Activated CD4-positive, alpha-beta T cell treated with anti-CD3 and anti-CD28 coated beads, Interleukin-2, amount 50 U/mL, for 4 hours (primary cell): ENCODE measurements at regions not wholly inside any gene's neighbourhood (a gene's known extent, or its start where the extent isn't known, plus 50 kb on each side); places are given as distances from the start of the nearest gene placed in this dataset.
"Not testable (repeated sequence)": the region's sequence is repeated elsewhere in the genome, so short reads cannot be mapped to it uniquely, and the experiment has no call there.

ENCODE experiments used
- DNase-seq, 2 experiments: peaks; one replicate each; pipeline ENCODE4 v3.0.0-alpha.2; 2020

- DNase-seq, result no peak
Measured at GRCh38 chr3:153762411-153763235, 358.6 kb upstream of the ARHGEF26 start.

- DNase-seq, result no peak
Measured at GRCh38 chr3:153767601-153768560, 353.3 kb upstream of the ARHGEF26 start.

- peak; percentile 27 to 36 for DNase-seq
Measured at GRCh38 chr3:153768561-153769469, 352.4 kb upstream of the ARHGEF26 start.

GRCh38 chr3:153783106-153783505 lies 338.1 kb upstream of the ARHGEF26 start:
- no peak for DNase-seq

- DNase-seq, result no peak
Measured at GRCh38 chr3:153783741-153784480, 337.3 kb upstream of the ARHGEF26 start.

- DNase-seq, result no peak
Measured at GRCh38 chr3:153785901-153786300, 335.3 kb upstream of the ARHGEF26 start.

GRCh38 chr3:153789380-153789779 lies 331.8 kb upstream of the ARHGEF26 start:
- DNase-seq, result no peak

GRCh38 chr3:153797056-153797455 lies 324.1 kb upstream of the ARHGEF26 start:
- not testable (repeated sequence) for DNase-seq

GRCh38 chr3:153809097-153809496 lies 312.1 kb upstream of the ARHGEF26 start:
- no peak for DNase-seq

- no peak for DNase-seq
Measured at GRCh38 chr3:153818338-153818737, 302.9 kb upstream of the ARHGEF26 start.

- DNase-seq, result no peak
Measured at GRCh38 chr3:153820035-153820434, 301.2 kb upstream of the ARHGEF26 start.

GRCh38 chr3:153828346-153828745 lies 292.8 kb upstream of the ARHGEF26 start:
- not testable (repeated sequence) for DNase-seq

- DNase-seq, result no peak
Measured at GRCh38 chr3:153829606-153830170, 291.5 kb upstream of the ARHGEF26 start.

- no peak for DNase-seq
Measured at GRCh38 chr3:153830552-153830951, 290.6 kb upstream of the ARHGEF26 start.

- no peak for DNase-seq
Measured at GRCh38 chr3:153835540-153835939, 285.6 kb upstream of the ARHGEF26 start.

GRCh38 chr3:153840487-153840886 lies 280.7 kb upstream of the ARHGEF26 start:
- no peak for DNase-seq

- no peak for DNase-seq
Measured at GRCh38 chr3:153843994-153844393, 277.2 kb upstream of the ARHGEF26 start.

- no peak for DNase-seq
Measured at GRCh38 chr3:153845311-153845710, 275.9 kb upstream of the ARHGEF26 start.

GRCh38 chr3:153848702-153849101 lies 272.5 kb upstream of the ARHGEF26 start:
- DNase-seq, result no peak

- DNase-seq, result no peak
Measured at GRCh38 chr3:153852355-153852754, 268.8 kb upstream of the ARHGEF26 start.

GRCh38 chr3:153853163-153853562 lies 268.0 kb upstream of the ARHGEF26 start:
- DNase-seq, result no peak
